GM18511 (cell line): ENCODE measurements at regions not wholly inside any gene's neighbourhood (a gene's known extent, or its start where the extent isn't known, plus 50 kb on each side); places are given as distances from the start of the nearest gene placed in this dataset.

Experiments
- ATAC-seq: cut with Tn5 transposase; IDR thresholded peaks from one replicate; pipeline ENCODE4 v1.9.1; 2021; ENCODE audit warnings: mild to moderate bottlenecking, moderate library complexity; ENCODE audit not compliant: unreplicated experiment

DNA sequence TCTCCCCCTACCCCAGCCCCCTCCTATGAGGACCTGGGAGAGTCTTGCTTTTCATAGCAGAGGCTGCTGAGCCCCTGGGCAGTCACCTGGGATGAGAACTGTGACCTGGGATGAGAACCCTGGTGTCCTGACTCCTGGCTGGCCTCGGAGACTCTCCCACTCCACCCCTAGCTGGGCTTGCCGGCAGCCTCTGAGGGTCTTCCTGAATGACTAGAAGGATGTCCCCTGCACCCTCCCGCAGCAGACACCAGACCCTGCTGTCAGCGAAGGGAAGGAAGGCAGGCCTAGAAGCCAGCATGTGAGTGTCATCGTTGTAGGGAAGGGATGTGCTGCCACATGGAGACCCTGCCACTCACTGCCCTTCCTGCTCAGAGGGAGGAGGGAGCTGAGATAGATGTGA, 203.4 kb upstream of the ZNF536 start:
- ATAC-seq, result no peak

DNA sequence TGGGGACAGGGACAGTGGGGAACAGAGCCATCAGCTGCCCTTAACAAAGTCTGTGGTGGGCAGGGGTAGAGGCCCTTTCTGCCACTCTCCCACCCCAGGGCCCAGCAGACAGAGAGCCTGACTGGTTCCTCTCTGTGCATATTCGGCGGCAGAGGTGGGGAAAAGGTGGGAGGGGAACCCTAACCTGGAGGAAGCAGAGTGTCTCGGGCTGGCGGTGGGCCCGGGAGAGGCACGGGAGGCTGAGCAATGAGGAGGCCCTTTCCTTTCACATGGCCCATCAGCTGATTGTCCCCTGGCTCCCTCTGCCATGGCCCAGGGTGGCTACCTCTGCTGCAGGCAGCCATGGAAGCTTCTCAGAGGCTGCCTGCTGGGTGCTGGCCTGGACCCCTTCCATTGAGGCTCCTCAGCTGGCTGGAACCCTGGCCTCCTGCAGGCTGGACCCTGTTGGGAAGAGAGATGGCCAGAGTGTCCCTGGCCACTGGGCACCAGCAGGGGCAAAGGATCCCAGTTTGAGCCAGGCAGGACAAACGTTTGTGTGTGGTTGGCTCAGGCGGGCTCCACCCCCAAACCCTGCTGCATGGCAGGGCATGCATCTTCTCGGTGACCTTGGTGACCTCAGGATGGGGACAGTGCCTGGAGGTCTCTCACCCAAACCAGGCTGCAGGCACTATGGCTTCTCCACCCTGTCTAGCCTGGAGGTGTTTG, 202.8 kb upstream of the ZNF536 start:
- ATAC-seq, result no peak

DNA sequence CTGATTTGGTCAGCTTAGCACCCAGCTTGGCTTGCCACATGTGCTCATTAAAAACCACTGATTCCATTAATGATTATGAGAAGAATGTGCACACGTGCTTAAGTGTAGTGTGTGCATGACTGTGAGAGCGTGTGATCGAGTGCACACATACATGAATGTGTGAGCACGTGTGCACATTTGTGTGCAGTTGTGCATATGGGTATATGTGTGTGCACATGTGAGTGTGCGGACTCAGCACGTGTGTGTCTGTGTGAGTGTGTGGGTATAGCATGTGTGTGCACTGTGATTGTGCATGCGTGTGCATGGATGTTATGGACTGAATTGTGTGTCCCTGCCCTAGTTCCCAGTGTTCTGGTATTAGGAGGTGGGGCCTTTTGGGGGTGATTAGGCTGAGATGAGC, 202.1 kb upstream of the ZNF536 start:
- no peak for ATAC-seq

DNA sequence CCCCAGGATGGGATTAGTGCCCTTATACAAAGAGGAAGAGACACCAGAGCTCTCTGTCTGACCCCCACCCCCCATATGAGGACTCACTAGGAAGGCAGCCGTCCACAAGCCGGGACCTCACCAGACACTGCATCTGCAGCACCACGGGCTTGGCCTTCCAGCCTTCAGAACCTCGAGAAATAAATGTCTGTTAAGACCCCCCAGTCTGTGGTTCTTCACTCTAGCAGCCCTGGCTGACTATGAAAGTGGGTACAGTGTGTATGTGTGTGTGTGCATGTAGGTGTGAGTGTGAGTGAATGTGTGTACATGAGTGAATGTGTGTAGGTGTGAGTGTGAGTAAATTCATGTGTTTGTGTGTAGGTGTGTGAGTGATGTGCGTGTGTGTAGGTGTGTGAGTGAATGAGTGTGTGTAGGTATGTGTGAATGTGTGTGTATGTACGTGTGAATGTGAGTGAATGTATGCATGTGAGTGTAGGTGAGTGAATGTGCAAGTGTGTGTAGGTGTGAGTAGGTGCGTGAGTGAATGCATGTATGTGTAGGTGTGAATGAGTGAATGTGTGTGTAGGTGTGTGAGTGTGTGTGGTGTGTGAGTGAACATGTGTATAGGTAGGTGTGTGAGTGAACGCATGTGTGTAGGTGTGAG, 201.6 kb upstream of the ZNF536 start:
- no peak for ATAC-seq

DNA sequence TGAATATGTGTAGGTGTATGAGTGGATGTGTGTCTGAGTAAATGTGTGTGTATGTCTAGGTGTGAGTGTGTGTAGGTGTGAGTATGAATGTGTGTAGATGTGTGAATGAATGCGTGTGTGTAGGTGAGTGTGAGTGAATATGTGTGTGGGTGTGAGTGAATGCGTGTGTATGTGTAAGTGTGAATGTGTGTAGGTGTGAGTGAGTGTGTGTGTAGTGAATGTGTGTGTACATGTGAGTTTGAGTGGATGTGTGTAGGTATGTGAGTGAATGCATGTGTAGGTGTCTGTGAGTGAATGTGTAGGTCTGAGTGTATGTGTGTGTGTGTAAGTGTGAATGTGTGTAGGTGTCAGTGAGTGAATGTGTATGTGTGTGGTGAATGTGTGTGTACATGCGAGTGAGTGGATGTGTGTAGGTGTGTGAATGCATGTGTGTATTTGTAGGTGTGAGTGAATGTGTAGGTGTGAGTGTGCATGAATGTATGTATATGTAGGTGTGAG, 201.0 kb upstream of the ZNF536 start:
- ATAC-seq, result no peak

DNA sequence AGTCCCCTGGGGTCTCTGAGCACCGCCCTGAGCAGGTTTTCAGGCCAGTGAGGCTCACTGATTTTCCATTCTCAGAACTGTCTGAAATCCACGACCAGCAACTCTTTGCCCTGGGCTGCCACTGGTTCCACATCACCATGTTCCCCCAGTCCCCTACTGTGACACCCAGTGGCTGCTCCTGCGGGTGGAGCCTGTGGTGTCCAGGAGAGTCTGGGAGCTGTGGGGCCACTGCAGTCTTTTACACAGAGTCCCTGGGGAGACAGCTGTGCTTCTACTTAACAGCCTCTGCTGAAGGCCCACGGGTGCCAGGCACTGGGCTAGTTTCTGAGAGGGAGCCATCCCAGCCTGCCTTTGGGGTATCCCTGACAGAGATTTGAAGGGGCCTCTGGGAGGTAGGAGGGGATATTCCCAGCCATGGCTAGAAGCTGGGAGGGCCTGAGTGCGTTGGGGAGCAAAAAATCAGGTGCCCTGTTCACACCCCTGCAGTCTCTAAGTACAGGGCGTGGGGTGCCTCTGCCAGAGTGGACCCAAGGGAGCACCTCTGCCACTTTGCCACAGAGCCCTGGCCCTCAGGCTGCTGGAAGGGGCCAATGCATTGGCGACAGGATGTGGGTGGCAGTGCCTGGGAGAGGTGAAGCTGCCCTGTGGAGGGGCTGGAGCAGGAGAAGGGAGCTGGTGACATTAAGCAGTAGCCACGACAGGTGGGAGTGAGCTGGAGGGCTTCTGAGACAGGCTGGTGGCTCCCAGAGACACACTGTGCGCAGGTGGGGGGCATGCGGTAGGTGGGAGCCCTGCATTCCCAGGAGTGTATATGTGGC, 200.2 kb upstream of the ZNF536 start:
- no peak for ATAC-seq

DNA sequence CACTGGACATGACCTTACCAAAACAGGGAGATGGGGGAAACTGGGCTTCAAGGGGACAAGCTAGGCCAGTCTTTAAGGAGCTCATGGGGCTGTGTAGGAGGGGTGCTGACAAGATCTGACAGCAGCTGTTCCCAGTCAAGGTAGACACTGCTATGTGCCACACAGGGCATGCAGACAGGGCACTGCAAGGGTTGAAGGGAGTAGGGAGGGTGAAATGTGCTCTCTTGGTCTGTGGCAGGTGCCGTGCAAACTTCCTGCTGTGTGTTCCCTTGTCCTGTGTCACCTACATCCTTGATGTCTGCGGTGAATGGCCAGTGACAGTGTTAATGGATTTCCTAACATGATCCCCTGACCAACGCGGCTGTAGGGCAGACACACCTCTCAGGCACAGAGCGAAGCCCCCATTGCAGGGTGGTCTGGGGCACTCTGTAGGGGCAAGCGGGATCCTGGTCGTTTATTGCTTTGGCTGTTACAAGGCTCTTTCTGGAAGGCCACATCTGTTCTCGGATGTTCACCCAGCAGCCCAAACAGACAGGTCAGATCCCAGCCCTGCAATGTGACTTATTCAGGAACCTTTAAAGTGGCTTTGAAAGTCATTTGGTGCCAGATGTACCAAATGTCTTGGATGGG, 199.5 kb upstream of the ZNF536 start:
- no peak for ATAC-seq

DNA sequence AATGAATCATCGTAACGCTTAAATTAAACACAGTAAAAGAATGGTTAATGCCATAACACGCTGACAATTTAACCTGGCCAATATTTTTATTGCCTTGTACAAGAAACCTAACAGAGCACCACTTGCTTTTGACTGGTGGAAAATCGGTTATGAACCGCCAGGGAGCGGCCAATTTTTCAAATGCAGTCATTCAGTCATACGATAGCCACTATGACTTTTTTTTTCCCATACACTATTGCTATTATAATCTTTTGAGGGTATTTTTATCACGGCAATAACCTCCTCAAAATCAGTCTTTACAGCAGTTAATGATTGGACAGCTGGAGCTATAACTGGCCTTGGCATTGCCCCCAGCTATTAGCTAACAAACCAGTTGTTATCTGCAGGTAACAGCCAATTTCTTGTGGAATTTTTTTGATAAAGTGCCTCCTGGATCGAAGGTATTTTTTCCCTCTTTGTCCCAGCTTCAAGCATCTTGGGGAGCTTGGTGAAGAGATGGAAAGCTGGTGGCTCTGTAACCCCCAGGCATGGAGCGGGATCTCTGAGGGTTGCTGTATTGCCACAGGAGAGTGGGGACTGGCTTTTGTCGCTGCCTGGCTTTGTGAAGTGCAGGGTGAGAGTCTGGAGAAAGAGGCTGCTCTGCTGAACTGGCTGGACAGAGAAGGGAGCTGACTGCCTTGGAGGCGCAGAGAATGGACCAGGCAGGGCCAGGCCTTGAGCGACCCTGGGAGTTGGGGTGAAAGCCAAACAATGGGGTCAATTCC, 198.4 kb upstream of the ZNF536 start:
- no peak for ATAC-seq

DNA sequence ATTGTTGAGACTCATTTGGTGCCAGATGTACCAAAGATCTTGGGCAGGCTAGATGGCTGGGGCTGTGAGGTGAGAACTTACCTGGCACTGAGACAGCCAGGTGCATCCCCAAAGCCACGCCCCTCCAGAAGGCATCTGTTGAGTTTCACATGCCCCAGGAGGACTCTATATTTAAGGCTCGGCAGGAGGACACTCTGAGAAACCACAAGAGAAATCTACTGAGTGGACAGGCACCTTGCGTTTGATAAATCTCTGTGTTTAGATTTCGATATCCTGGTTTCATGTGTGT, 197.9 kb upstream of the ZNF536 start:
- no peak for ATAC-seq

DNA sequence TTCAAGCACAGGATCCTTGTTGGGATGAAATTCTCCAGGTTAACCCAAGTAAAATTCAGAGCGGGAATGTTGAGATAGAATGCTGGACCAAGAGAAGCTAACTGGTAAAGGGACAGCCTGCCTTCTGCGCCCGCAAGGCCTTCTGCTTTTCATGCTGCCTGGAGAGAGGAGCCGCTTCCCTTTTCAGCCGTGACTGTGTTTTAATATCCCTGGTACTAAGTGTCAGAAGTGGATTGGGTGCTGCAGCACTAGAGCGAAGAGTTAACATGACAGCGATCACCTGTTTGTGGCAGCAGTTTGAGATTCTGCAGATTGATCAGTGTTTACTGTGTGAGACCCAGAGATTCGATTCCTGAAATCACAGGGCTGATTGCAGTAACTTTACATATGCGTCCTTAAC, 197.4 kb upstream of the ZNF536 start:
- no peak for ATAC-seq

DNA sequence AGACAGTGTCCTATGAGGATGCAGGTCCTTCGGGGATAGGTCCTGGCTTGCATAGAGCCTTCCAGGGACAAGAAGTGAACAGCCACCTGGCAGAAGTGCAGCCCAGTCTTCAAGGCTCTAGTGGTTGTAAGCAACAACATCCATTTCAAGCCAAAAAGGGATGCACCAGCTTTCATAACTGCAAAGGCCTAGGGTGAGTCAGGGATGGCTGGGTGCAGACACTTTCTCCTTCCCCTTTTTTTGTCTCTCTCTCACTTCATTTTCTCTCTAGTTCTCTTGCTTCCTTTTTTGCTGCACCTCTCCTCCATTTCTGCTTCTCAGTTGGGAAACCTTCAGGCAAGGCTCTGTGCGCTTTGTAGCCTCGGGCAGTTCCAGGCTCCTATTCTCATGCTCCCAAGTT, 196.2 kb upstream of the ZNF536 start:
- no peak for ATAC-seq

DNA sequence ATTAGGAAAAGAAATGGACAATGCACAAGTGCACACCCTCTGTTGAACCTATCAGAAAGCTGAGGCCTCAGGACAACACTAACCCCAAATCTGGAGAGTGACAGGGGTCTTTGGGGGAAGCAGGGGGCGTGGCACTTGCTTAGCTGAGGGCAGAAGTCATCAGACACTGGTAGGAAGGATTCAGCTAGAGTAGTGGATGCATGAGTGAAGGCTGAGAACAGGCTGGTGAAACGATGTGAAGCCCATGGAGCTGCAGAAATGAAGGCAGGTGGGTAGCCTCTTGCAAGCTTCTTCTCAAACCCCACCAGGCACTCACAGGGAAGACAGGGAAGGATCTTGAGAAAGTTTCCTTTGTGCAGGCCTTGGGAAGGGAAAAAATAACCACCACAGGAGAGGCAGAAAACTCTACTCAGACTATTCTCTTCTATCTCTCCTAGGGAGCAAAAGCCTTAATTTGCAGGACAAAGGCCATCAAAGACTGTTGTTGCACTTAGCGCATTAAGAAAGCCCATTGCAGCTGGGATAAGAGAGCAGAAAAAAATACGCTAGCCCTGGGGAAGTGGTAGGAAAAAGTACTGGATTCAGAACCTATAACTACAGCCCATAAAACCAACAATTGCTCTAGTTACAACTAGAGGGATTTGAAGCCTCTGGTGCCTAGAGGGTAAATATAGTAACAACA, 193.3 kb upstream of the ZNF536 start:
- ATAC-seq, result no peak

DNA sequence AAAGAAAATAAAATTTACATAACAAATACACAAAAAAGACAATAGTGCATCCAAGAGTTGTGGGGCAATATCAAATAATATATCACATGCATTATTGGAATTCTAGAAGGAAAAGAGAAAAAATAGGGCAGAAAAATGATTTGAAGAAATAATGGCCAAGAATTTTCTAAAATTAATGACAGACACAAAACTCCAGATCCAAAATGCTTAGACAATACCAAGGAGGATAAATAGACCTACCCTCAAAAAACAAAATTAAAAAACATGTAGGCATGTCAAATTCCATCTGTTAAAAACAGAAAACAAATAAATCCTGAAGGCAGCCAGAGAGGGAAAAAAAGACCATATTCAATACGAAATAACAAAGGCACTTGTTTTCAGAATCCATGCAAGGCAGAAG, 191.5 kb upstream of the ZNF536 start:
- no peak for ATAC-seq

DNA sequence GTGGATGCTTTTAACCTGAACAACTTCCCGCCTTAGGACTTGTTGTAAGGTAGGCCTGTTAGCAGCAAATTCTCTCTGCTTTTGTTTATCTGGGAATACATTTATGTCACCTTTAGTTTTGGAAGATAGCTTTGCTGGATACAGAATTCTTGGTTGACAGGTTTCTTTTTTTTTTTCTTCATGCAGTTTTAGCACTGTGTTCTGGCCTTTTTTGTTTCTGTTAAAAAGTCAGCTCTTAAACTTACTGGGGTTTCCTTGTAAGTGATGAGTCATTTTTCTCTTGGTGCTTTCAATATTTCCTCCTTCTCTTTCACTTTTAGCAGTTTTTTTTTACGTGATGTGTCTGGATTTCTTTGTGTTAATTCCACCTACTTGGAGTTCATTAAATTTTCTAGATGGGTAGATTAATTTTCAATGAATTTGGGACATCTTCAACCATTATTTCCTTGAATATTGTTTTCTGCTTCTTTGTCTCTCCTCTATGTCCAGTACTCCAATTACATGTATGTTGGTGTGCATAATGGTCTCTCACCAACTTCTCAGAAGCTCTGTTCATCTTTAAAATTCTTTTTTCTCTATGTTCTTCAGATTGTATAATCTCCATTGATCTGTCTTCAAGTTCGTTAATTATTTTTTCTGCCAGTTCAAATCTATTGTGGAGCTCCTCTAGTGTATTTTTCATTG, 188.2 kb upstream of the ZNF536 start:
- ATAC-seq, result no peak

DNA sequence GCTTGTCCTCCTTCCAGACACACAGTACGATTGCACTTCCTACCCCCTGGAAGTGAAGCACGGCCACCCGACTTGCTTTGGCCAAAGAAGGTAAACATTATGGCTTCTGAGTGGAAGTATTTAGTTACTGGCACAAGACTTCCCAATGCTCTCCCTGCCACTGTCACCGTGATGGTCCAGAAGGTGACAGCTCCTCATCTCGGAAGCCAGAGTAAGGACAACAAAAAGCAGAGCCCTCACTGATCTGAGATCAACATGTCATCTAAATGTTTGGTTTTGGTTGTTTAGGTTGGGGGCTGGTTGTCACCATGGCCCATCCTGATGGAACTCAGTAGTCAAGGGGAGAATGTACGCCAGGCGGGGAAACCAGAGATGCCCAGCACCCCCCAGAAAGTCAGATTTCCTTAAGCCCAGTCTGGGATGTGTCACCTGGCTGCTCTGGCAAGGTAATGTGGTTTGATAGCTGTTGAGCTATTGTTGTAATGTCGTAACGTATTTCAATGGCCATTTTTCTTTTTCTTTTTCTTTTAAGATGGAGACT, 170.1 kb upstream of the ZNF536 start:
- ATAC-seq, result no peak

DNA sequence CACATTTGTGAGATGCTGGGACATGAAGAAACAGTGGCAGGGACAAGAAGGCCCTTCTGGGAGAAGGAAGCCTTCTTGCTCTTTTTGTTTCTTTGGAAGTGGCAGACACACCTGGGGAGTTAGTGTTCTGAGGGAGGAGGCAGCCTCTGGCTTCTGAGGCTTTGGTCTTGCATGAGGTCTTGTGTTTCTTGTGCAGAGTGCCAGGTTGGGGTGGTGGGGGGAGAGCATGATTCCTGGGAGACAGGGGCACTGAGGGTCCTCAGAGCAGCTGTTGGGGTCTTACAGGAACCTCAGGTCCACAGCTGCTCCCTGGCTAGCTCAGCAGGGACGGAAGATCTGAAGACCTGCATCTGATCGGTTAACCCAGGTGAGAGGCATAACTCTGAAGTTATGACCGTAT, 167.5 kb upstream of the ZNF536 start:
- ATAC-seq, result no peak

DNA sequence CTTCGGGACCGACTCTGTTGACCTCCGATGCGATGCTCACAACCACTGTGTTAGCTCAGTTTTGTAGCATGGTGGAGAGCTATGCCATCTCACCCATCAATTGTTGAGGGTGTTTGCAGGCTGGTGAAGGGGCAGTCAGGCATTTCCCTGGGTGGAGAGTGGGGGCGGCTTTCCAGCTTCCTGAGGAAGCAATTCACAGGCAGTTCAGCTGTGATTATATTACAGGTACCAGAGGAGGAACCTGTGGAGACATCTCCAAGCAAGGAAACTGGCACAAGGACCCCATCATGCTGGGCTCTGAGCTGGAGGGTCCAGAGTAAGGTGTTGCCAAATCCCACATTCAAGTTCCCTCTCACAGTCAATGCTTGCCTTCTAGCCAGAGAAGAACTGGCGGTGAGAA, 166.0 kb upstream of the ZNF536 start:
- ATAC-seq, result no peak

DNA sequence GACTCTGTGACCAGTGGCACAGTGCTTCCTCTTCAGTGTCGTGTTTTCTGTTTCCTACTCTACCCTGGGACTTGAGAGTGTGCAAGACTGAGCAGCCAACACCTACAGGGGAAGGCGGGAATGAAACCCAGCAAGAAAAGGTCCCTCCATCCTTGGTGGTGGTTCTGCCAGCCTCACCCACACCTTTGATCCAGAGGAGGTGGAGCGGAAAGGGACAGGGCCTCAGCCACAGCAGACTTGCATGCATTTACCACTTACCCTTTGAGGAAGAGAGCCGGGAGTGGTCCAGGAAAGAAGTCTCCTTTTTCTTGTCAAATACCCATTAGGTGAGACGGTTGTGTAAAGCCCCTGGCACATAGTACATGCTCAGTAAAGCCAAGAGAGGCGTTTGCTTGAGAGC, 164.8 kb upstream of the ZNF536 start:
- ATAC-seq, result no peak

DNA sequence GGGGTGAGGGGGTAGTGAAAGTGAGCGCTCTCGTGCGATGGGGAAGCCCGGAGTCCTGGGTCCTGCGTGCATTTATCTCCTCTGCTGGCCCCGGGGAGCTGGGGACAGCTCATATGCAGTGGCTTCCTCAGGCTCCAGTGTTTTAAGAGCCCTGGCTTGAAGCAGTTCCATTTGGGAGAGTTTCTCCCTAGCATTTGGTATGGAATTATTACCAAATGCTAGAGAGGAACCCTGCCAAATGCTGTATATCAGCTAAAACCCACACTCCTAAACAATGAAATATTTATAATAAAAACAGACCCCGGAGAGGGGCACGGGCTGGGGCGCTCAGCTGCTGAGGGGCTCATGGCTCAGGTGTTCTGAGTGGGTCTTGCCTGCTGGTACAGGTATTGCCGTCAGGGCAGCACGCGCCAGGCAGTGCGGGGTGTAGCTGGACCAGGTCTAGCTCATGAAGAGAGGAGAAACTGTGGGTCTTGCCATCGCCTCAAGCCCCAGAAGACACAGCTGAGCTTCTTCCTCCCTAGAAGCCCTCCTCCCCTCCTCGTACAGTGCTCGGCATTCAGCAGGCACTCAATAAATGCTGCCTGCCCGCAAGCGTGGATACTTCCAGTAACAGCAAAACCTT, 163.6 kb upstream of the ZNF536 start:
- no peak for ATAC-seq
